ENCODE measurements at regions not wholly inside any gene's neighbourhood (a gene's known extent, or its start where the extent isn't known, plus 50 kb on each side); places are given as distances from the start of the nearest gene placed in this dataset.

- no peaks in the 10 kb centered on the region for H4K20me1 ChIP-seq (ENCODE audit: insufficient read depth)
- no peak overlapping the region for H3K27ac ChIP-seq (ENCODE audit: low read depth, low read length)
- ATAC-seq, result no peak
- intact Hi-C loops (cut with micrococcal nuclease), result no loop called here
- DNase-seq (ENCODE audit: low read depth, low spot score), result no peak
- BruUV-seq (replicated peaks), result no TSS peak
- H3K9ac ChIP-seq (ENCODE audit: low read length), result no peak overlapping the region
- no peak overlapping the region for H3K4me2 ChIP-seq (ENCODE audit: low read length)
- no peaks in the 10 kb centered on the region for H3K79me2 ChIP-seq (ENCODE audit: insufficient read depth, low read length)
- peaks cover 0 to 23% of the 10 kb centered on the region in 2 experiments; a peak in 3 of 4 replicates for H3K4me1 ChIP-seq (ENCODE audit: control insufficient read depth in 1 of 2, insufficient read depth in 2 of 2, low read length in 2 of 2)
- no peak for TF ChIP-seq SP1 (IDR thresholded peaks at IDR 0.05; ENCODE audit: low read depth)
- no peak for TF ChIP-seq CBX3 (IDR thresholded peaks at IDR 0.05; ENCODE audit: low read depth)
- CTCF ChIA-PET, result no interaction called here
- RAD21 ChIA-PET (ENCODE audit: low non-redundant PET in 1 of 2, low total read pairs in 2 of 2, uncharacterized antibody in 2 of 2, unreplicated experiment in 2 of 2), result no interaction called here
- H3K9me3 ChIP-seq (ENCODE audit: control insufficient read depth in 1 of 2, insufficient read depth in 1 of 2, low read depth in 1 of 2, low read length in 2 of 2), result no peaks in the 10 kb centered on the region
- H3K27me3 ChIP-seq (ENCODE audit: insufficient read depth, low read length), result no peaks in the 10 kb centered on the region
- H3K36me3 ChIP-seq (ENCODE audit: control insufficient read depth in 1 of 2, insufficient read depth in 2 of 2, low read length in 2 of 2), result no peaks in the 10 kb centered on the region
- POLR2A ChIA-PET, result interaction anchor here (1.3 kb wide), 1 partner anchor 8 kb away, joined by 3 read pairs; no protein-coding TSS in a partner anchor
- no peak overlapping the region for H2AFZ ChIP-seq (ENCODE audit: low read depth, low read length, poor library complexity, severe bottlenecking)
- H3K4me3 ChIP-seq (replicated peaks in 1 of 2; ENCODE audit: low read depth in 1 of 2, low read length in 2 of 2), result no peak overlapping the region
- H3K9me2 ChIP-seq (ENCODE audit: insufficient read depth), result no peaks in the 10 kb centered on the region
These were observed 87.4 kb upstream of the KLF7 start for GRCh38 chr2:207252979-207253645.

DNA sequence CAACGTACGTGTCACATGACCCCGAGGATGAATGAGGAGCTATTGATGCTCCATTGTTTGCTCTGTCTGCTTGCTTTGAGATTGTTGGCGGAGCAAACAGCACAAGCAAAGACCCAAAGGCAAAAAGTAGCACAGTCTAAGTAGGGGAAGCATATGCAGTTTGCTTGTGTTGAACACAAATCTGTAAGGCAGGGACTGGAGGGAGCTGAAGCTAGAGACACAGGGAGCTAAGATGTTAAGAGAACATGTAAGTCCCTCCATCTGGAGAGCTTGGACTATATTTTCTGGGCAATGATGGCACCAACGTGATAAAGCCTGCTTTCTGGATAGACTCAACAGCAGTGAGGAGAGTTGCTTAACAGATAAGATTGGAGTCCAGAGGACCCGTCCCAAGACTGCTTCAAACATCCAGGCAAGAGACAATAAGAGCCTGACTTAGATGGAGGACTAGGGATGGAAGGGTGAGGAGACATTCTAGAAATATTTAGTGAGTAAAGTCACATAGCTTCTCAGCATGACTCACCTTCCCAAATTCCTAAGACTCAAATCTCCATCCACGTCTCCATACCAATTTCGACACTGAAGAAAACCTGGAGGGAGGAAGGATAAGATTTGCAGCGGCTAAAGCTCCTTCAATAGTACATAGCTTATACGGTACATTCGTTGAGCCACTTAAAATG is 88.1 kb upstream of the KLF7 start:
- ATAC-seq (no peak), DNase-seq (ENCODE audit: low read depth, low spot score) (no peak)
- no peaks in the 10 kb centered on the region for H3K36me3 ChIP-seq (ENCODE audit: control insufficient read depth in 1 of 2, insufficient read depth in 2 of 2, low read length in 2 of 2)
- no peaks in the 10 kb centered on the region for H3K79me2 ChIP-seq (ENCODE audit: insufficient read depth, low read length)
- BruUV-seq (replicated peaks), result no TSS peak
- no peak overlapping the region for H3K9ac ChIP-seq (ENCODE audit: low read length)
- peaks cover 4 to 28% of the 10 kb centered on the region in 2 experiments; a peak in 3 of 4 replicates for H3K4me1 ChIP-seq (ENCODE audit: control insufficient read depth in 1 of 2, insufficient read depth in 2 of 2, low read length in 2 of 2)
- POLR2A ChIA-PET, result no interaction called here
- no peaks in the 10 kb centered on the region for H3K27me3 ChIP-seq (ENCODE audit: insufficient read depth, low read length)
- RAD21 ChIA-PET (ENCODE audit: low non-redundant PET in 1 of 2, low total read pairs in 2 of 2, uncharacterized antibody in 2 of 2, unreplicated experiment in 2 of 2), result no interaction called here
- no peak overlapping the region for H2AFZ ChIP-seq (ENCODE audit: low read depth, low read length, poor library complexity, severe bottlenecking)
- CTCF ChIA-PET, result no interaction called here
- H3K4me2 ChIP-seq (ENCODE audit: low read length), result peak overlapping the region; percentile 22; the same call in 1 of the 2 replicates
- TF ChIP-seq ELF1 (IDR thresholded peaks at IDR 0.05; ENCODE audit: borderline replicate concordance, low read depth), result no peak
- TF ChIP-seq POLR2AphosphoS5 (IDR thresholded peaks at IDR 0.05; ENCODE audit: low read depth, low read length), result no peak
- TF ChIP-seq JUND (IDR thresholded peaks at IDR 0.05), result no peak
- TF ChIP-seq ZNF274 (IDR thresholded peaks at IDR 0.05; ENCODE audit: low read depth, low read length), result no peak
- no peaks in the 10 kb centered on the region for H3K9me3 ChIP-seq (ENCODE audit: control insufficient read depth in 1 of 2, insufficient read depth in 1 of 2, low read depth in 1 of 2, low read length in 2 of 2)
- H3K4me3 ChIP-seq (replicated peaks in 1 of 2; ENCODE audit: low read depth in 1 of 2, low read length in 2 of 2), result no peak overlapping the region
- H3K27ac ChIP-seq (ENCODE audit: low read depth, low read length), result no peak overlapping the region
- H4K20me1 ChIP-seq (ENCODE audit: insufficient read depth), result no peaks in the 10 kb centered on the region
- H3K9me2 ChIP-seq (ENCODE audit: insufficient read depth), result no peaks in the 10 kb centered on the region
- intact Hi-C loops (cut with micrococcal nuclease), result no loop called here
